ENCODE measurements at regions not wholly inside any gene's neighbourhood (a gene's known extent, or its start where the extent isn't known, plus 50 kb on each side); places are given as distances from the start of the nearest gene placed in this dataset.
A peak's percentile ranks its signal among the peaks of the same experiment; 100 is the strongest.

GRCh38 chr11:21761000-21761399, 431.9 kb upstream of the ANO5 start:
- Histone ChIP-seq H3K4me1 (no peaks in the 10 kb centered on the region), H3K4me3 (no peak overlapping the region), H3K4me2 (no peak overlapping the region), H3K9me3 (peaks cover 7% of the 10 kb centered on the region; the same call in 1 of the 3 replicates), H3K27ac (no peak overlapping the region)
- DNase-seq (ENCODE audit: low read depth in 1 of 2, low spot score in 1 of 2) (no peak), ATAC-seq (no peak), FAIRE-seq (no peak)
- CTCF ChIA-PET: no interaction called here
- POLR2A ChIA-PET: no interaction called here
- TF ChIP-seq ZFP36 (IDR thresholded peaks at IDR 0.05; ENCODE audit: borderline replicate concordance, partially characterized antibody) (peak; percentile 81), FOSB (CRISPR knock-in tag; IDR thresholded peaks at IDR 0.05) (no peak), ZC3H11A (IDR thresholded peaks at IDR 0.05) (no peak), CHD2 (IDR thresholded peaks at IDR 0.05; ENCODE audit: low read length, partially characterized antibody) (no peak)
- WGBS (ENCODE audit: missing lambda C conversion rate): 26% methylated on average over 3 of the region's 3 CpGs

GRCh38 chr11:21768388-21768787, 424.5 kb upstream of the ANO5 start:
- WGBS (ENCODE audit: missing lambda C conversion rate): 7% methylated on average over 3 of the region's 3 CpGs
- CTCF ChIA-PET: no interaction called here
- Histone ChIP-seq H3K4me1 (no peaks in the 10 kb centered on the region), H3K27ac (no peak overlapping the region), H3K4me2 (no peak overlapping the region), H3K9me3 (no peaks in the 10 kb centered on the region), H3K4me3 (no peak overlapping the region)
- DNase-seq (ENCODE audit: low read depth in 1 of 2, low spot score in 1 of 2): no peak
- POLR2A ChIA-PET: no interaction called here
- no peak for ATAC-seq
- TF ChIP-seq RFX5 (IDR thresholded peaks at IDR 0.05) (no peak), USF2 (IDR thresholded peaks at IDR 0.05) (no peak), RAD21 (conservative IDR thresholded peaks at IDR 0.05 in 1 of 2, IDR thresholded peaks at IDR 0.05 in 1 of 2) (no peak), FOSB (CRISPR knock-in tag; IDR thresholded peaks at IDR 0.05) (no peak), TFCP2L1 (CRISPR knock-in tag; IDR thresholded peaks at IDR 0.05) (no peak), JUN (IDR thresholded peaks at IDR 0.05) (no peak), EHMT2 (IDR thresholded peaks at IDR 0.05; ENCODE audit: low read depth) (no peak), HMGXB4 (CRISPR knock-in tag; IDR thresholded peaks at IDR 0.05; ENCODE audit: borderline replicate concordance) (no peak), JUNB (IDR thresholded peaks at IDR 0.05) (no peak), MYC (IDR thresholded peaks at IDR 0.05; ENCODE audit: borderline replicate concordance, low read length) (no peak), ZC3H11A (IDR thresholded peaks at IDR 0.05) (no peak), BCL3 (IDR thresholded peaks at IDR 0.05) (no peak), NFE2L2 (conservative IDR thresholded peaks at IDR 0.05; ENCODE audit: low read length) (no peak), POLR2A (IDR thresholded peaks at IDR 0.05; ENCODE audit: low read length) (no peak), KDM1A (IDR thresholded peaks at IDR 0.05; ENCODE audit: low read depth) (no peak), RNF2 (IDR thresholded peaks at IDR 0.05; ENCODE audit: borderline replicate concordance, low read depth) (no peak), E2F6 (IDR thresholded peaks at IDR 0.05; ENCODE audit: borderline replicate concordance, low read depth) (no peak), ESRRA (IDR thresholded peaks at IDR 0.05; ENCODE audit: borderline replicate concordance, low read length) (no peak)
- no peak for FAIRE-seq

GRCh38 chr11:21769188-21769587, 423.7 kb upstream of the ANO5 start:
- WGBS (ENCODE audit: missing lambda C conversion rate): 8% methylated on average over 3 of the region's 3 CpGs
- FAIRE-seq (no peak), DNase-seq (ENCODE audit: low read depth in 1 of 2, low spot score in 1 of 2) (no peak), ATAC-seq (no peak)
- ChIA-PET CTCF (no interaction called here), POLR2A (no interaction called here)
- Histone ChIP-seq H3K4me1 (no peaks in the 10 kb centered on the region), H3K4me2 (no peak overlapping the region), H3K9me3 (no peaks in the 10 kb centered on the region), H3K4me3 (no peak overlapping the region), H3K27ac (no peak overlapping the region)
- no peak for TF ChIP-seq CHD2 (IDR thresholded peaks at IDR 0.05; ENCODE audit: low read length, partially characterized antibody)
- TF ChIP-seq JUNB (IDR thresholded peaks at IDR 0.05): no peak
- TF ChIP-seq POLR2A (IDR thresholded peaks at IDR 0.05; ENCODE audit: low read length): no peak
- TF ChIP-seq HOXA7 (CRISPR knock-in tag; IDR thresholded peaks at IDR 0.05): no peak
- no peak for TF ChIP-seq ESRRA (IDR thresholded peaks at IDR 0.05; ENCODE audit: borderline replicate concordance, low read length)
- TF ChIP-seq MAX (IDR thresholded peaks at IDR 0.05): no peak
- no peak for TF ChIP-seq ELK1 (IDR thresholded peaks at IDR 0.05; ENCODE audit: low read depth, low read length)
- TF ChIP-seq BHLHE40 (IDR thresholded peaks at IDR 0.05; ENCODE audit: low read depth, low read length): no peak
- TF ChIP-seq NR3C1 (IDR thresholded peaks at IDR 0.05): no peak
- TF ChIP-seq HOXB5 (CRISPR knock-in tag; IDR thresholded peaks at IDR 0.05): no peak
- no peak for TF ChIP-seq SREBF2 (IDR thresholded peaks at IDR 0.05)
- TF ChIP-seq FOSB (CRISPR knock-in tag; IDR thresholded peaks at IDR 0.05): no peak
- TF ChIP-seq SMC3 (IDR thresholded peaks at IDR 0.05): no peak
- no peak for TF ChIP-seq TFCP2L1 (CRISPR knock-in tag; IDR thresholded peaks at IDR 0.05)

All from A549 (cell line).